Panc1 (cell line): ENCODE measurements at regions not wholly inside any gene's neighbourhood (a gene's known extent, or its start where the extent isn't known, plus 50 kb on each side); places are given as distances from the start of the nearest gene placed in this dataset.

ENCODE experiments used
- ATAC-seq: fragments of 200-7000 bp; cut with Tn5 transposase; 2 replicates; pipeline ENCODE4 v1.9.1; 2020; ENCODE audit warnings: mild to moderate bottlenecking, moderate library complexity
- BruUV-seq: library from RNA; stranded (reverse); fragments of 400-500 nt; replicated peaks from 2 replicates; lab custom pipeline; 2021; lab: Mats Ljungman, UMichigan
- CTCF ChIA-PET: fragments of 300-600 bp; sonication (Branson Sonifier 250); formaldehyde crosslinking; loops from one replicate; lab custom pipeline; 2022; ENCODE audit warnings: antibody characterized with exemption; lab: Charles Lee
- POLR2A ChIA-PET: fragments of 300-600 bp; sonication (Branson Sonifier 250); formaldehyde crosslinking; loops from one replicate; lab custom pipeline; 2022; ENCODE audit warnings: antibody characterized with exemption; lab: Charles Lee
- DNase-seq: peaks from one replicate; pipeline ENCODE4 v3.0.0-alpha.2; 2010; ENCODE audit warnings: low read depth, low spot score
- H3K27ac ChIP-seq: 2 replicates; pipeline ENCODE4 v1.5.1; 2011; ENCODE audit warnings: mild to moderate bottlenecking, low read length, inconsistent platforms
- H3K27me3 ChIP-seq: fragments of 200-500 bp; sonication (Bioruptor generic); 2 replicates; pipeline ENCODE4 v1.6.0; 2014; ENCODE audit warnings: low read length, inconsistent platforms; ENCODE audit not compliant: control insufficient read depth, insufficient read depth
- H3K36me3 ChIP-seq: fragments of 200-500 bp; sonication (Bioruptor generic); 2 replicates; pipeline ENCODE4 v1.5.1; 2014; ENCODE audit warnings: inconsistent platforms, mild to moderate bottlenecking, low read length, moderate library complexity; ENCODE audit not compliant: control insufficient read depth, insufficient read depth
- H3K4me1 ChIP-seq: 2 replicates; pipeline ENCODE4 v1.5.1; 2011; ENCODE audit warnings: inconsistent platforms, mild to moderate bottlenecking, low read length, moderate library complexity; ENCODE audit not compliant: control insufficient read depth, insufficient read depth
- H3K4me3 ChIP-seq, 2 experiments: 2 replicates each; pipeline ENCODE4 v1.5.1; 2011 to 2012; ENCODE audit warnings: low read depth in 2 of 2, low read length in 2 of 2, mild to moderate bottlenecking in 2 of 2, inconsistent platforms in 1 of 2, moderate library complexity in 1 of 2
- H3K9me3 ChIP-seq: fragments of 200-500 bp; sonication (Bioruptor generic); 2 replicates; pipeline ENCODE4 v1.5.1; 2014; ENCODE audit warnings: low read depth, mild to moderate bottlenecking, inconsistent platforms, low read length, moderate library complexity; ENCODE audit not compliant: control insufficient read depth, insufficient read depth
- POLR2AphosphoS5 ChIP-seq: IDR thresholded peaks from 2 replicates; pipeline ENCODE4 v1.6.1; 2012; ENCODE audit warnings: mild to moderate bottlenecking, low read depth, low read length, moderate library complexity
- SIN3A ChIP-seq: IDR thresholded peaks from 2 replicates; pipeline ENCODE4 v1.6.1; 2012; ENCODE audit warnings: low read depth, mild to moderate bottlenecking, low read length, moderate library complexity, borderline replicate concordance; ENCODE audit not compliant: insufficient read depth
- TCF7L2 ChIP-seq: IDR thresholded peaks from 2 replicates; pipeline ENCODE4 v1.6.1; 2011; ENCODE audit warnings: mild to moderate bottlenecking, low read depth, low read length, inconsistent platforms
- in situ Hi-C: cut with HindIII; loops from 2 replicates; pipeline ENCODE4 v1.10.0; 2016; ENCODE audit warnings: low sequenced_read_pairs, low pct_unique_long_range_greater_than_20kb
- intact Hi-C: fragments of 100-400 bp; cut with micrococcal nuclease; formaldehyde crosslinking; loops from one replicate; pipeline ENCODE4 v1.10.0; 2022; ENCODE audit not compliant: unreplicated experiment
- TF ChIP-seq, protein P1 (sequence below): fragments of 450-650 bp; IDR thresholded peaks from 2 replicates; pipeline ENCODE4 v1.5.1; 2017; ENCODE audit warnings: mild to moderate bottlenecking
- TF ChIP-seq, protein P2 (sequence below), 2 experiments: IDR thresholded peaks; 2 replicates each; pipeline ENCODE4 v1.6.1; 2011 to 2012; ENCODE audit warnings: low read depth in 2 of 2, control low read depth in 1 of 2, low read length in 1 of 2, mild to moderate bottlenecking in 1 of 2, moderate library complexity in 1 of 2; ENCODE audit not compliant: insufficient read depth in 1 of 2

DNA sequence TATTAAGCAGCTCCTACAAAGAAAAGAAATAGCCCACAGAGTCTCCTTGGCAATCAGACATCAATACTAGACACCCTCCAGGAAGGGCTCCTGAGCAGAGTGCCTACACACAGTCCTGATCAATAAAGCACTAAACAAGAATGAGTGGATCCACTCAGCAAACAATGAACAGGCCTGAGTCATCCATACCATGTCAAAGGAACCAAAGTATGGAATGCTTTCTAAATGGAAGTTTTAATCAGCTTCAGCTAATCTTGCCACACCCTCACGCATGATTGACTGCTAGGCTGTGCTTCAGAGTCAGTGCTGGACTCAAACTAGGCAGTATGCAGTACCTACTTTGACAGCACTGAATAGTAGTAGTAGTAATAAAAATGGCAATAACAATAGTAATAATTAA lies 392.7 kb upstream of the HTR2A start:
- in situ Hi-C loops: no loop called here
- ChIA-PET CTCF (no interaction called here), POLR2A (no interaction called here)
- Histone ChIP-seq H3K4me3 (no peak overlapping the region), H3K9me3 (no peaks in the 10 kb centered on the region), H3K4me1 (no peaks in the 10 kb centered on the region), H3K27ac (no peak overlapping the region), H3K27me3 (no peaks in the 10 kb centered on the region), H3K36me3 (no peaks in the 10 kb centered on the region)
- ATAC-seq (no peak), DNase-seq (no peak)
- TF ChIP-seq, protein P1, sequence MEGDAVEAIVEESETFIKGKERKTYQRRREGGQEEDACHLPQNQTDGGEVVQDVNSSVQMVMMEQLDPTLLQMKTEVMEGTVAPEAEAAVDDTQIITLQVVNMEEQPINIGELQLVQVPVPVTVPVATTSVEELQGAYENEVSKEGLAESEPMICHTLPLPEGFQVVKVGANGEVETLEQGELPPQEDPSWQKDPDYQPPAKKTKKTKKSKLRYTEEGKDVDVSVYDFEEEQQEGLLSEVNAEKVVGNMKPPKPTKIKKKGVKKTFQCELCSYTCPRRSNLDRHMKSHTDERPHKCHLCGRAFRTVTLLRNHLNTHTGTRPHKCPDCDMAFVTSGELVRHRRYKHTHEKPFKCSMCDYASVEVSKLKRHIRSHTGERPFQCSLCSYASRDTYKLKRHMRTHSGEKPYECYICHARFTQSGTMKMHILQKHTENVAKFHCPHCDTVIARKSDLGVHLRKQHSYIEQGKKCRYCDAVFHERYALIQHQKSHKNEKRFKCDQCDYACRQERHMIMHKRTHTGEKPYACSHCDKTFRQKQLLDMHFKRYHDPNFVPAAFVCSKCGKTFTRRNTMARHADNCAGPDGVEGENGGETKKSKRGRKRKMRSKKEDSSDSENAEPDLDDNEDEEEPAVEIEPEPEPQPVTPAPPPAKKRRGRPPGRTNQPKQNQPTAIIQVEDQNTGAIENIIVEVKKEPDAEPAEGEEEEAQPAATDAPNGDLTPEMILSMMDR: no peak
- no peak for TF ChIP-seq SIN3A
- TF ChIP-seq TCF7L2: no peak
- no peak for TF ChIP-seq POLR2AphosphoS5
- TF ChIP-seq, protein P2, sequence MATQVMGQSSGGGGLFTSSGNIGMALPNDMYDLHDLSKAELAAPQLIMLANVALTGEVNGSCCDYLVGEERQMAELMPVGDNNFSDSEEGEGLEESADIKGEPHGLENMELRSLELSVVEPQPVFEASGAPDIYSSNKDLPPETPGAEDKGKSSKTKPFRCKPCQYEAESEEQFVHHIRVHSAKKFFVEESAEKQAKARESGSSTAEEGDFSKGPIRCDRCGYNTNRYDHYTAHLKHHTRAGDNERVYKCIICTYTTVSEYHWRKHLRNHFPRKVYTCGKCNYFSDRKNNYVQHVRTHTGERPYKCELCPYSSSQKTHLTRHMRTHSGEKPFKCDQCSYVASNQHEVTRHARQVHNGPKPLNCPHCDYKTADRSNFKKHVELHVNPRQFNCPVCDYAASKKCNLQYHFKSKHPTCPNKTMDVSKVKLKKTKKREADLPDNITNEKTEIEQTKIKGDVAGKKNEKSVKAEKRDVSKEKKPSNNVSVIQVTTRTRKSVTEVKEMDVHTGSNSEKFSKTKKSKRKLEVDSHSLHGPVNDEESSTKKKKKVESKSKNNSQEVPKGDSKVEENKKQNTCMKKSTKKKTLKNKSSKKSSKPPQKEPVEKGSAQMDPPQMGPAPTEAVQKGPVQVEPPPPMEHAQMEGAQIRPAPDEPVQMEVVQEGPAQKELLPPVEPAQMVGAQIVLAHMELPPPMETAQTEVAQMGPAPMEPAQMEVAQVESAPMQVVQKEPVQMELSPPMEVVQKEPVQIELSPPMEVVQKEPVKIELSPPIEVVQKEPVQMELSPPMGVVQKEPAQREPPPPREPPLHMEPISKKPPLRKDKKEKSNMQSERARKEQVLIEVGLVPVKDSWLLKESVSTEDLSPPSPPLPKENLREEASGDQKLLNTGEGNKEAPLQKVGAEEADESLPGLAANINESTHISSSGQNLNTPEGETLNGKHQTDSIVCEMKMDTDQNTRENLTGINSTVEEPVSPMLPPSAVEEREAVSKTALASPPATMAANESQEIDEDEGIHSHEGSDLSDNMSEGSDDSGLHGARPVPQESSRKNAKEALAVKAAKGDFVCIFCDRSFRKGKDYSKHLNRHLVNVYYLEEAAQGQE (IDR thresholded peaks at IDR 0.05; ENCODE audit: insufficient read depth in 1 of 2, low read depth in 2 of 2, low read length in 1 of 2): no peak
- intact Hi-C loops: no loop called here
- BruUV-seq: no TSS peak

DNA sequence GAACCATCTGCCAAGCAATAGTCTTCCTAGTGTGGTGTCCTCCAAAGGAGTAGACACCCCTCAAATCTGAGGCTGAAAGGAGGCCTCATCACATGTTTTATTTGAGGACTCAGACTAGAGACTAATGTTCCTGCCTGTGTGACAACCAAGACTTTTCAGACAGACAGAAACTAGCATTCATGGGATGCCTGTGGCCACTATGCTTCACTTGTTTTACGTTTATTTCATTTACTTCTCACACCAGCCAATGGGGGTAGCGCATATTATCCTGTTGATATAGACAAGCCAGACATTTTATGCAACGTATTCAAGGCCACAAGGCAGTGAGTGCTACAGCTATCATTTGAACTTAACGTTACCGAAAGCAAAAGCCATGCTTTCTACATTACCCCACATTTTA lies 391.7 kb upstream of the HTR2A start:
- no peaks in the 10 kb centered on the region for H3K4me1 ChIP-seq
- CTCF ChIA-PET: no interaction called here
- POLR2A ChIA-PET: no interaction called here
- no peaks in the 10 kb centered on the region for H3K36me3 ChIP-seq
- no peak for ATAC-seq
- H3K9me3 ChIP-seq: no peaks in the 10 kb centered on the region
- in situ Hi-C loops (no loop called here), intact Hi-C loops (no loop called here)
- H3K27ac ChIP-seq: no peak overlapping the region
- no peaks in the 10 kb centered on the region for H3K27me3 ChIP-seq
- TF ChIP-seq TCF7L2 (no peak), POLR2AphosphoS5 (no peak), SIN3A (no peak)
- TF ChIP-seq, protein P2 (IDR thresholded peaks at IDR 0.05; ENCODE audit: insufficient read depth in 1 of 2, low read depth in 2 of 2, low read length in 1 of 2): no peak
- TF ChIP-seq, protein P1: no peak
- no peak for DNase-seq
- no TSS peak for BruUV-seq
- no peak overlapping the region for H3K4me3 ChIP-seq
